ENCODE measurements at regions not wholly inside any gene's neighbourhood (a gene's known extent, or its start where the extent isn't known, plus 50 kb on each side); places are given as distances from the start of the nearest gene placed in this dataset.

- no peak overlapping the region for H3K4me2 ChIP-seq (ENCODE audit: low read length)
- BruUV-seq (replicated peaks): no TSS peak
- intact Hi-C loops (cut with micrococcal nuclease): no loop called here
- no peaks in the 10 kb centered on the region for H3K9me3 ChIP-seq (ENCODE audit: control insufficient read depth in 1 of 2, insufficient read depth in 1 of 2, low read depth in 1 of 2, low read length in 2 of 2)
- H3K9ac ChIP-seq (ENCODE audit: low read length): no peak overlapping the region
- DNase-seq (ENCODE audit: low read depth, low spot score) (no peak), ATAC-seq (no peak)
- no peak overlapping the region for H3K27ac ChIP-seq (ENCODE audit: low read depth, low read length)
- no peak overlapping the region for H2AFZ ChIP-seq (ENCODE audit: low read depth, low read length, poor library complexity, severe bottlenecking)
- no peak overlapping the region for H3K4me3 ChIP-seq (replicated peaks in 1 of 2; ENCODE audit: low read depth in 1 of 2, low read length in 2 of 2)
- no peaks in the 10 kb centered on the region for H4K20me1 ChIP-seq (ENCODE audit: insufficient read depth)
- ChIA-PET RAD21 (ENCODE audit: low non-redundant PET in 1 of 2, low total read pairs in 2 of 2, uncharacterized antibody in 2 of 2, unreplicated experiment in 2 of 2) (no interaction called here), CTCF (no interaction called here), POLR2A (no interaction called here)
- no peaks in the 10 kb centered on the region for H3K9me2 ChIP-seq (ENCODE audit: insufficient read depth)
- H3K27me3 ChIP-seq (ENCODE audit: insufficient read depth, low read length): no peaks in the 10 kb centered on the region
- TF ChIP-seq TCF7L2 (IDR thresholded peaks at IDR 0.05; ENCODE audit: borderline replicate concordance, extremely low read depth, insufficient read depth, insufficient read length): no peak
- TF ChIP-seq CTCF (IDR thresholded peaks at IDR 0.05 in 2 of 3, conservative IDR thresholded peaks at IDR 0.05 in 1 of 3; ENCODE audit: borderline replicate concordance in 1 of 3, insufficient read depth in 1 of 3, low read depth in 2 of 3, low read length in 2 of 3): no peak
- TF ChIP-seq RAD21 (IDR thresholded peaks at IDR 0.05; ENCODE audit: low read depth): no peak
- TF ChIP-seq EZH2 (IDR thresholded peaks at IDR 0.05): no peak
- no peak for TF ChIP-seq FOSL1 (IDR thresholded peaks at IDR 0.05; ENCODE audit: low read depth)
- TF ChIP-seq SIN3A (IDR thresholded peaks at IDR 0.05; ENCODE audit: low read depth): no peak
- TF ChIP-seq JUND (IDR thresholded peaks at IDR 0.05): no peak
- H3K4me1 ChIP-seq (ENCODE audit: control insufficient read depth in 1 of 2, insufficient read depth in 2 of 2, low read length in 2 of 2): no peaks in the 10 kb centered on the region
- no peaks in the 10 kb centered on the region for H3K79me2 ChIP-seq (ENCODE audit: insufficient read depth, low read length)
- H3K36me3 ChIP-seq (ENCODE audit: control insufficient read depth in 1 of 2, insufficient read depth in 2 of 2, low read length in 2 of 2): no peaks in the 10 kb centered on the region
Measured at GRCh38 chr2:175536059-175536458, 354.5 kb upstream of the ATP5MC3 start.

GRCh38 chr2:175535631-175536030 is 354.1 kb upstream of the ATP5MC3 start:
- ATAC-seq (no peak), DNase-seq (ENCODE audit: low read depth, low spot score) (no peak)
- Histone ChIP-seq H3K27me3 (ENCODE audit: insufficient read depth, low read length) (no peaks in the 10 kb centered on the region), H3K9ac (ENCODE audit: low read length) (no peak overlapping the region), H3K4me2 (ENCODE audit: low read length) (no peak overlapping the region), H3K79me2 (ENCODE audit: insufficient read depth, low read length) (no peaks in the 10 kb centered on the region), H4K20me1 (ENCODE audit: insufficient read depth) (no peaks in the 10 kb centered on the region), H3K36me3 (ENCODE audit: control insufficient read depth in 1 of 2, insufficient read depth in 2 of 2, low read length in 2 of 2) (no peaks in the 10 kb centered on the region), H3K9me3 (ENCODE audit: control insufficient read depth in 1 of 2, insufficient read depth in 1 of 2, low read depth in 1 of 2, low read length in 2 of 2) (no peaks in the 10 kb centered on the region), H3K27ac (ENCODE audit: low read depth, low read length) (no peak overlapping the region), H2AFZ (ENCODE audit: low read depth, low read length, poor library complexity, severe bottlenecking) (no peak overlapping the region), H3K9me2 (ENCODE audit: insufficient read depth) (no peaks in the 10 kb centered on the region), H3K4me1 (ENCODE audit: control insufficient read depth in 1 of 2, insufficient read depth in 2 of 2, low read length in 2 of 2) (no peaks in the 10 kb centered on the region), H3K4me3 (replicated peaks in 1 of 2; ENCODE audit: low read depth in 1 of 2, low read length in 2 of 2) (no peak overlapping the region)
- BruUV-seq (replicated peaks): no TSS peak
- intact Hi-C loops (cut with micrococcal nuclease): no loop called here
- no peak for TF ChIP-seq FOSL1 (IDR thresholded peaks at IDR 0.05; ENCODE audit: low read depth)
- TF ChIP-seq EZH2phosphoT487 (IDR thresholded peaks at IDR 0.05; ENCODE audit: borderline replicate concordance): no peak
- TF ChIP-seq YY1 (IDR thresholded peaks at IDR 0.05; ENCODE audit: extremely low read depth, insufficient replicate concordance, low read depth, low read length): no peak
- TF ChIP-seq EZH2 (IDR thresholded peaks at IDR 0.05): no peak
- no peak for TF ChIP-seq SIN3A (IDR thresholded peaks at IDR 0.05; ENCODE audit: low read depth)
- TF ChIP-seq RAD21 (IDR thresholded peaks at IDR 0.05; ENCODE audit: low read depth): no peak
- TF ChIP-seq ZFX (IDR thresholded peaks at IDR 0.05): no peak
- no peak for TF ChIP-seq CTCF (IDR thresholded peaks at IDR 0.05 in 2 of 3, conservative IDR thresholded peaks at IDR 0.05 in 1 of 3; ENCODE audit: borderline replicate concordance in 1 of 3, insufficient read depth in 1 of 3, low read depth in 2 of 3, low read length in 2 of 3)
- TF ChIP-seq SP1 (IDR thresholded peaks at IDR 0.05; ENCODE audit: low read depth): no peak
- TF ChIP-seq TCF7L2 (IDR thresholded peaks at IDR 0.05; ENCODE audit: borderline replicate concordance, extremely low read depth, insufficient read depth, insufficient read length): no peak
- no peak for TF ChIP-seq POLR2A (IDR thresholded peaks at IDR 0.05; ENCODE audit: borderline replicate concordance, extremely low read depth, insufficient read depth, insufficient read length)
- no peak for TF ChIP-seq EGR1 (IDR thresholded peaks at IDR 0.05; ENCODE audit: low read depth)
- no peak for TF ChIP-seq SRF (IDR thresholded peaks at IDR 0.05; ENCODE audit: low read depth)
- ChIA-PET CTCF (no interaction called here), RAD21 (ENCODE audit: low non-redundant PET in 1 of 2, low total read pairs in 2 of 2, uncharacterized antibody in 2 of 2, unreplicated experiment in 2 of 2) (no interaction called here), POLR2A (no interaction called here)
